ENCODE measurements at regions not wholly inside any gene's neighbourhood (a gene's known extent, or its start where the extent isn't known, plus 50 kb on each side); places are given as distances from the start of the nearest gene placed in this dataset.

DNA sequence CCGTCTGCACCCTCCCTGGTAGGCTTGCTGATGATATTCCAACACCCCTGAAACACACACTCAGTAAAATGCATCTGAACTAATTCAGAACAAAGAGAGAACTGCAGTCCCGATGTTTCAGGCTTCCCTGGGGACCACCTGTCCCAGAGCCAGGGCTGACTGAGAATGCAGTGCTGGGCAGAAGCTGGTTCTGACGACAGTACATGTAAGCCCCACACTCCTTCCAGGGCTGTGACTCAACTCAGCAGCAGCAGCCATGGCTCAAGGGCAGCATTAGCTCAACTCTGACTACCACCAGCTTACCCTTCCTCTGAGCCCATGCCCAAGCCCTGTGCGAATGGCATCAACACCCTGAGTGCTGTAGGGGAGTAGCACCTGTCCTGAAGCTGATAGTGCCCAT lies 56.4 kb upstream of the SIPA1L2 start:
- no peak for TF ChIP-seq ZNF274 (IDR thresholded peaks at IDR 0.05; ENCODE audit: low read depth, low read length)
- no peak for TF ChIP-seq SUZ12 (IDR thresholded peaks at IDR 0.05; ENCODE audit: extremely low read depth, insufficient read depth, insufficient read length)
